SK-N-MC (cell line): ENCODE measurements at regions not wholly inside any gene's neighbourhood (a gene's known extent, or its start where the extent isn't known, plus 50 kb on each side); places are given as distances from the start of the nearest gene placed in this dataset.

Source experiments
- EZH2 ChIP-seq: fragments of 200-600 bp; sonication (generic); IDR thresholded peaks from one replicate; pipeline ENCODE4 v1.6.1; 2017; ENCODE audit warnings: antibody characterized with exemption
- FOXP2 ChIP-seq: optimal IDR thresholded peaks from 2 replicates; pipeline ENCODE3; 2011; ENCODE audit warnings: mild to moderate bottlenecking, moderate library complexity; ENCODE audit not compliant: insufficient read depth; ENCODE audit errors: extremely low read length, control extremely low read depth
- POLR2AphosphoS5 ChIP-seq: IDR thresholded peaks from 2 replicates; pipeline ENCODE4 v1.6.1; 2012; ENCODE audit warnings: mild to moderate bottlenecking, low read depth, low read length, borderline replicate concordance

DNA sequence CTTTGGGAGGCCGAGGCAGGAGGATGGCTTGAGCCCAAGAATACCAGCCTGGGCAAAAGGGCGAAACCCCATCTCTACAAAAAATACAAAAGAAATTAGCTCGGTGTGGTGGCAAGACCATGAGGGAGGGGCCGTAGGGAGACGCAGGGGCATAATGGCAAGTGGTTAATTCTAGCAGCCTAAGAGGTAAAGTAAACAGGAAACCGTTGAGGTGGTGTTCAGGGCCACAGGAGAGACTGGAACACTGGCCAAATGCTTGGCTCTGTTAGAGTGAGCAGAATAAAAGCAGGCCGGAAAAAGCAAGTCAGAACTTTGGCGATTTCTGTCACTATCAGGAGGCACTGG lies 89.2 kb downstream of the RIPK4 start:
- TF ChIP-seq POLR2AphosphoS5 (no peak), EZH2 (no peak), FOXP2 (no peak)
